PFSK-1 (cell line): ENCODE measurements at regions not wholly inside any gene's neighbourhood (a gene's known extent, or its start where the extent isn't known, plus 50 kb on each side); places are given as distances from the start of the nearest gene placed in this dataset.

Experiments used
- FOXP2 ChIP-seq: optimal IDR thresholded peaks from 2 replicates; pipeline ENCODE3; 2011; ENCODE audit warnings: borderline replicate concordance, control low read depth, inconsistent platforms; ENCODE audit not compliant: insufficient read depth; ENCODE audit errors: extremely low read length, extremely low read depth
- POLR2AphosphoS5 ChIP-seq: IDR thresholded peaks from 2 replicates; pipeline ENCODE4 v1.6.1; 2012; ENCODE audit warnings: low read depth, mild to moderate bottlenecking, control low read depth, low read length, moderate library complexity
- REST ChIP-seq, 2 experiments: IDR thresholded peaks; 2 replicates each; pipeline versions ENCODE4 v1.6.1 to v1.8.0; 2011 to 2012; ENCODE audit warnings: low read depth in 2 of 2, low read length in 2 of 2, control low read depth in 1 of 2, inconsistent platforms in 1 of 2, mild to moderate bottlenecking in 1 of 2, moderate library complexity in 1 of 2; ENCODE audit not compliant: insufficient read depth in 1 of 2
- SIN3A ChIP-seq: IDR thresholded peaks from 2 replicates; pipeline ENCODE4 v1.6.1; 2012; ENCODE audit warnings: mild to moderate bottlenecking, low read length, moderate library complexity, borderline replicate concordance; ENCODE audit not compliant: insufficient read depth
- TAF1 ChIP-seq: IDR thresholded peaks from 2 replicates; pipeline ENCODE4 v1.6.1; 2012; ENCODE audit warnings: low read length, control low read depth, borderline replicate concordance; ENCODE audit not compliant: insufficient read depth

GRCh38 chr22:22764085-22764484, 119.7 kb downstream of the GGTLC2 start:
- TF ChIP-seq TAF1 (no peak), POLR2AphosphoS5 (no peak), REST (IDR thresholded peaks at IDR 0.05; ENCODE audit: insufficient read depth in 1 of 2, low read depth in 2 of 2, low read length in 2 of 2) (no peak), FOXP2 (no peak), SIN3A (no peak)

GRCh38 chr22:22767876-22768602, 119.6 kb upstream of the IGLL5 start:
- TF ChIP-seq FOXP2 = no peak
- no peak for TF ChIP-seq SIN3A
- no peak for TF ChIP-seq POLR2AphosphoS5
- no peak for TF ChIP-seq TAF1
- no peak for TF ChIP-seq REST (IDR thresholded peaks at IDR 0.05; ENCODE audit: insufficient read depth in 1 of 2, low read depth in 2 of 2, low read length in 2 of 2)

GRCh38 chr22:22768885-22769284, 118.7 kb upstream of the IGLL5 start:
- no peak for TF ChIP-seq SIN3A
- no peak for TF ChIP-seq REST (IDR thresholded peaks at IDR 0.05; ENCODE audit: insufficient read depth in 1 of 2, low read depth in 2 of 2, low read length in 2 of 2)
- TF ChIP-seq FOXP2 = no peak
- TF ChIP-seq POLR2AphosphoS5 = no peak
- no peak for TF ChIP-seq TAF1

GRCh38 chr22:22769434-22770279, 118.0 kb upstream of the IGLL5 start:
- TF ChIP-seq REST (IDR thresholded peaks at IDR 0.05; ENCODE audit: insufficient read depth in 1 of 2, low read depth in 2 of 2, low read length in 2 of 2) = no peak
- TF ChIP-seq FOXP2 = no peak
- no peak for TF ChIP-seq SIN3A
- no peak for TF ChIP-seq POLR2AphosphoS5
- no peak for TF ChIP-seq TAF1
